NCI-H510A (cell line): ENCODE measurements at regions not wholly inside any gene's neighbourhood (a gene's known extent, or its start where the extent isn't known, plus 50 kb on each side); places are given as distances from the start of the nearest gene placed in this dataset.

Experiments
- DNase-seq: peaks from one replicate; lab custom pipeline; 2025; lab: John Stamatoyannopoulos, UW

- no peak for DNase-seq
Measured at GRCh38 chr1:95370691-95371562, 136.9 kb downstream of the RWDD3 start.

GRCh38 chr1:95371666-95372282 lies 137.8 kb downstream of the RWDD3 start:
- DNase-seq = no peak

GRCh38 chr1:95375174-95375573 lies 141.2 kb downstream of the RWDD3 start:
- no peak for DNase-seq

- DNase-seq = no peak
Measured at GRCh38 chr1:95380909-95381308, 146.9 kb downstream of the RWDD3 start.

- no peak for DNase-seq
Measured at GRCh38 chr1:95382000-95382786, 148.2 kb downstream of the RWDD3 start.

- DNase-seq = no peak
Measured at GRCh38 chr1:95383111-95383510, 149.1 kb downstream of the RWDD3 start.

GRCh38 chr1:95384567-95384966 lies 150.6 kb downstream of the RWDD3 start:
- DNase-seq = no peak

- DNase-seq = no peak
Measured at GRCh38 chr1:95386371-95386770, 152.4 kb downstream of the RWDD3 start.

GRCh38 chr1:95386915-95387314 lies 152.9 kb downstream of the RWDD3 start:
- no peak for DNase-seq

- peak; percentile 42 for DNase-seq
Measured at GRCh38 chr1:95388031-95388430, 154.0 kb downstream of the RWDD3 start.

- no peak for DNase-seq
Measured at GRCh38 chr1:95393434-95393833, 159.4 kb downstream of the RWDD3 start.

GRCh38 chr1:95396557-95396956 lies 162.5 kb downstream of the RWDD3 start:
- DNase-seq = no peak

- DNase-seq = no peak
Measured at GRCh38 chr1:95402780-95403179, 168.8 kb downstream of the RWDD3 start.

GRCh38 chr1:95406279-95406678 lies 172.3 kb downstream of the RWDD3 start:
- no peak for DNase-seq

- DNase-seq = no peak
Measured at GRCh38 chr1:95407131-95407885, 173.3 kb downstream of the RWDD3 start.

GRCh38 chr1:95407886-95408291 lies 173.9 kb downstream of the RWDD3 start:
- no peak for DNase-seq

GRCh38 chr1:95408507-95409136 lies 174.6 kb downstream of the RWDD3 start:
- DNase-seq = no peak

GRCh38 chr1:95409276-95409675 lies 175.3 kb downstream of the RWDD3 start:
- DNase-seq = no peak

- DNase-seq = no peak
Measured at GRCh38 chr1:95409901-95410300, 175.9 kb downstream of the RWDD3 start.

GRCh38 chr1:95415146-95415545 lies 181.1 kb downstream of the RWDD3 start:
- no peak for DNase-seq

GRCh38 chr1:95426772-95427171 lies 192.8 kb downstream of the RWDD3 start:
- DNase-seq = no peak

- DNase-seq = no peak
Measured at GRCh38 chr1:95427525-95427924, 193.5 kb downstream of the RWDD3 start.
